Erythroblast (primary cell): ENCODE measurements at regions not wholly inside any gene's neighbourhood (a gene's known extent, or its start where the extent isn't known, plus 50 kb on each side); places are given as distances from the start of the nearest gene placed in this dataset.

Experiments used
- GATA1 ChIP-seq: IDR thresholded peaks from 2 replicates; pipeline ENCODE4 v1.6.1; 2011; ENCODE audit warnings: low read depth, mild to moderate bottlenecking, control low read depth, low read length, moderate library complexity
- POLR2A ChIP-seq: IDR thresholded peaks from 2 replicates; pipeline ENCODE4 v1.6.1; 2011; ENCODE audit warnings: mild to moderate bottlenecking, low read length

GRCh38 chr2:193783681-193784080, 1588.9 kb upstream of the TMEFF2 start:
- TF ChIP-seq POLR2A (no peak), GATA1 (no peak)
